ENCODE measurements at regions not wholly inside any gene's neighbourhood (a gene's known extent, or its start where the extent isn't known, plus 50 kb on each side); places are given as distances from the start of the nearest gene placed in this dataset.
"Not testable (repeated sequence)": the region's sequence is repeated elsewhere in the genome, so short reads cannot be mapped to it uniquely, and the experiment has no call there.

- not testable (repeated sequence) for TF ChIP-seq CTCF (conservative IDR thresholded peaks at IDR 0.05; ENCODE audit: low read length); EZH2phosphoT487 (IDR thresholded peaks at IDR 0.05; ENCODE audit: borderline replicate concordance, low read depth, low read length)
These were observed 337.6 kb downstream of the ARL4A start for GRCh38 chr7:13025043-13025442.

All from OCI-LY7 (cell line).